ENCODE measurements at regions not wholly inside any gene's neighbourhood (a gene's known extent, or its start where the extent isn't known, plus 50 kb on each side); places are given as distances from the start of the nearest gene placed in this dataset.

GRCh38 chr5:124408738-124409453 lies 337.5 kb downstream of the ZNF608 start:
- 81% methylated on average over 10 of the region's 10 CpGs for WGBS
- no peak for DNase-seq (ENCODE audit: low spot score)
- TF ChIP-seq RAD21 (IDR thresholded peaks at IDR 0.05) (no peak), EGR1 (IDR thresholded peaks at IDR 0.05; ENCODE audit: low read depth in 2 of 2) (no peak), FOXA2 (IDR thresholded peaks at IDR 0.05) (no peak), HNF4G (IDR thresholded peaks at IDR 0.05) (no peak), YY1 (IDR thresholded peaks at IDR 0.05) (no peak), SP1 (IDR thresholded peaks at IDR 0.05) (no peak), TAF1 (conservative IDR thresholded peaks at IDR 0.05) (no peak), RXRA (IDR thresholded peaks at IDR 0.05) (no peak), MAX (IDR thresholded peaks at IDR 0.05) (no peak), GABPA (IDR thresholded peaks at IDR 0.05 in 1 of 2, conservative IDR thresholded peaks at IDR 0.05 in 1 of 2) (no peak), NR2F2 (IDR thresholded peaks at IDR 0.05) (no peak), JUND (IDR thresholded peaks at IDR 0.05) (no peak), FOXA1 (IDR thresholded peaks at IDR 0.05) (no peak), HNF4A (conservative IDR thresholded peaks at IDR 0.05) (no peak)
- TF ChIP-seq, protein P1, sequence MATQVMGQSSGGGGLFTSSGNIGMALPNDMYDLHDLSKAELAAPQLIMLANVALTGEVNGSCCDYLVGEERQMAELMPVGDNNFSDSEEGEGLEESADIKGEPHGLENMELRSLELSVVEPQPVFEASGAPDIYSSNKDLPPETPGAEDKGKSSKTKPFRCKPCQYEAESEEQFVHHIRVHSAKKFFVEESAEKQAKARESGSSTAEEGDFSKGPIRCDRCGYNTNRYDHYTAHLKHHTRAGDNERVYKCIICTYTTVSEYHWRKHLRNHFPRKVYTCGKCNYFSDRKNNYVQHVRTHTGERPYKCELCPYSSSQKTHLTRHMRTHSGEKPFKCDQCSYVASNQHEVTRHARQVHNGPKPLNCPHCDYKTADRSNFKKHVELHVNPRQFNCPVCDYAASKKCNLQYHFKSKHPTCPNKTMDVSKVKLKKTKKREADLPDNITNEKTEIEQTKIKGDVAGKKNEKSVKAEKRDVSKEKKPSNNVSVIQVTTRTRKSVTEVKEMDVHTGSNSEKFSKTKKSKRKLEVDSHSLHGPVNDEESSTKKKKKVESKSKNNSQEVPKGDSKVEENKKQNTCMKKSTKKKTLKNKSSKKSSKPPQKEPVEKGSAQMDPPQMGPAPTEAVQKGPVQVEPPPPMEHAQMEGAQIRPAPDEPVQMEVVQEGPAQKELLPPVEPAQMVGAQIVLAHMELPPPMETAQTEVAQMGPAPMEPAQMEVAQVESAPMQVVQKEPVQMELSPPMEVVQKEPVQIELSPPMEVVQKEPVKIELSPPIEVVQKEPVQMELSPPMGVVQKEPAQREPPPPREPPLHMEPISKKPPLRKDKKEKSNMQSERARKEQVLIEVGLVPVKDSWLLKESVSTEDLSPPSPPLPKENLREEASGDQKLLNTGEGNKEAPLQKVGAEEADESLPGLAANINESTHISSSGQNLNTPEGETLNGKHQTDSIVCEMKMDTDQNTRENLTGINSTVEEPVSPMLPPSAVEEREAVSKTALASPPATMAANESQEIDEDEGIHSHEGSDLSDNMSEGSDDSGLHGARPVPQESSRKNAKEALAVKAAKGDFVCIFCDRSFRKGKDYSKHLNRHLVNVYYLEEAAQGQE (IDR thresholded peaks at IDR 0.05) = no peak
- TF ChIP-seq, protein P2, sequence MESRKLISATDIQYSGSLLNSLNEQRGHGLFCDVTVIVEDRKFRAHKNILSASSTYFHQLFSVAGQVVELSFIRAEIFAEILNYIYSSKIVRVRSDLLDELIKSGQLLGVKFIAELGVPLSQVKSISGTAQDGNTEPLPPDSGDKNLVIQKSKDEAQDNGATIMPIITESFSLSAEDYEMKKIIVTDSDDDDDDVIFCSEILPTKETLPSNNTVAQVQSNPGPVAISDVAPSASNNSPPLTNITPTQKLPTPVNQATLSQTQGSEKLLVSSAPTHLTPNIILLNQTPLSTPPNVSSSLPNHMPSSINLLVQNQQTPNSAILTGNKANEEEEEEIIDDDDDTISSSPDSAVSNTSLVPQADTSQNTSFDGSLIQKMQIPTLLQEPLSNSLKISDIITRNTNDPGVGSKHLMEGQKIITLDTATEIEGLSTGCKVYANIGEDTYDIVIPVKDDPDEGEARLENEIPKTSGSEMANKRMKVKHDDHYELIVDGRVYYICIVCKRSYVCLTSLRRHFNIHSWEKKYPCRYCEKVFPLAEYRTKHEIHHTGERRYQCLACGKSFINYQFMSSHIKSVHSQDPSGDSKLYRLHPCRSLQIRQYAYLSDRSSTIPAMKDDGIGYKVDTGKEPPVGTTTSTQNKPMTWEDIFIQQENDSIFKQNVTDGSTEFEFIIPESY (IDR thresholded peaks at IDR 0.05) = no peak
- TF ChIP-seq, protein P3, sequence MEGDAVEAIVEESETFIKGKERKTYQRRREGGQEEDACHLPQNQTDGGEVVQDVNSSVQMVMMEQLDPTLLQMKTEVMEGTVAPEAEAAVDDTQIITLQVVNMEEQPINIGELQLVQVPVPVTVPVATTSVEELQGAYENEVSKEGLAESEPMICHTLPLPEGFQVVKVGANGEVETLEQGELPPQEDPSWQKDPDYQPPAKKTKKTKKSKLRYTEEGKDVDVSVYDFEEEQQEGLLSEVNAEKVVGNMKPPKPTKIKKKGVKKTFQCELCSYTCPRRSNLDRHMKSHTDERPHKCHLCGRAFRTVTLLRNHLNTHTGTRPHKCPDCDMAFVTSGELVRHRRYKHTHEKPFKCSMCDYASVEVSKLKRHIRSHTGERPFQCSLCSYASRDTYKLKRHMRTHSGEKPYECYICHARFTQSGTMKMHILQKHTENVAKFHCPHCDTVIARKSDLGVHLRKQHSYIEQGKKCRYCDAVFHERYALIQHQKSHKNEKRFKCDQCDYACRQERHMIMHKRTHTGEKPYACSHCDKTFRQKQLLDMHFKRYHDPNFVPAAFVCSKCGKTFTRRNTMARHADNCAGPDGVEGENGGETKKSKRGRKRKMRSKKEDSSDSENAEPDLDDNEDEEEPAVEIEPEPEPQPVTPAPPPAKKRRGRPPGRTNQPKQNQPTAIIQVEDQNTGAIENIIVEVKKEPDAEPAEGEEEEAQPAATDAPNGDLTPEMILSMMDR (IDR thresholded peaks at IDR 0.05; ENCODE audit: low read depth, low read length, missing input control) = no peak
- TF ChIP-seq, protein P4, sequence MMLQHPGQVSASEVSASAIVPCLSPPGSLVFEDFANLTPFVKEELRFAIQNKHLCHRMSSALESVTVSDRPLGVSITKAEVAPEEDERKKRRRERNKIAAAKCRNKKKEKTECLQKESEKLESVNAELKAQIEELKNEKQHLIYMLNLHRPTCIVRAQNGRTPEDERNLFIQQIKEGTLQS (IDR thresholded peaks at IDR 0.05) = no peak
- Histone ChIP-seq H3K4me3 (ENCODE audit: low read depth in 1 of 3, low read length in 3 of 3) (no peak overlapping the region), H3K9me3 (ENCODE audit: control insufficient read depth in 4 of 4, low read length in 3 of 4) (peaks cover 0 to 1% (median 0%) of the 10 kb centered on the region in 4 donors), H3K4me1 (ENCODE audit: control insufficient read depth in 4 of 4, insufficient read depth in 4 of 4, low read length in 3 of 4) (no peaks in the 10 kb centered on the region), H3K27ac (ENCODE audit: low read depth in 1 of 2, low read length in 2 of 2) (no peak overlapping the region), H3K36me3 (ENCODE audit: control insufficient read depth in 4 of 4, insufficient read depth in 3 of 4, low read depth in 1 of 4, low read length in 3 of 4) (no peaks in the 10 kb centered on the region), H3K27me3 (ENCODE audit: control insufficient read depth in 4 of 4, insufficient read depth in 4 of 4, low read length in 3 of 4) (no peaks in the 10 kb centered on the region), H3K9ac (ENCODE audit: low read depth in 1 of 2, low read length in 2 of 2) (no peak overlapping the region)
